SK-N-SH (cell line): ENCODE measurements at regions not wholly inside any gene's neighbourhood (a gene's known extent, or its start where the extent isn't known, plus 50 kb on each side); places are given as distances from the start of the nearest gene placed in this dataset.

Source experiments
- CTCF ChIA-PET: fragments of 300-600, 350-600 bp; formaldehyde crosslinking; extraction: SDS; loops from one replicate; lab custom pipeline; 2021; lab: Yijun Ruan, JAX
- POLR2A ChIA-PET: fragments of 350-600 bp; sonication (Branson Sonifier 250); formaldehyde crosslinking; extraction: SDS; loops from one replicate; lab custom pipeline; 2020; ENCODE audit warnings: antibody characterized with exemption, inconsistent platforms; lab: Yijun Ruan, JAX
- DNase-seq: peaks from one replicate; pipeline ENCODE4 v3.0.0; 2012
- H2AFZ ChIP-seq: fragments of 200-600 bp; sonication (generic); 2 replicates; pipeline ENCODE4 v1.8.1; 2016; ENCODE audit warnings: antibody characterized with exemption, mild to moderate bottlenecking, low read depth
- H3F3A ChIP-seq: fragments of 200-600 bp; sonication (generic); replicated peaks from 2 replicates; pipeline ENCODE3; 2016; ENCODE audit warnings: antibody characterized with exemption, mild to moderate bottlenecking; ENCODE audit not compliant: insufficient read depth
- H3K27ac ChIP-seq, 2 experiments: fragments of 200-500 bp in 1 of 2; fragments of 200-600 bp in 1 of 2; sonication (Bioruptor generic) in 1 of 2; sonication (generic), shearing (Covaris generic) in 1 of 2; 2 replicates each; pipeline versions ENCODE4 v1.5.1 to v1.6.1; 2014 to 2016; ENCODE audit warnings: low read depth in 2 of 2, inconsistent platforms in 1 of 2, low read length in 1 of 2, mild to moderate bottlenecking in 1 of 2, mixed read lengths in 1 of 2
- H3K27me3 ChIP-seq: fragments of 200-600 bp; sonication (generic), shearing (Covaris generic); 2 replicates; pipeline ENCODE4 v1.6.1; 2016; ENCODE audit warnings: mixed run types; ENCODE audit not compliant: insufficient read depth
- H3K36me3 ChIP-seq, 2 experiments: fragments of 200-500 bp in 1 of 2; fragments of 200-600 bp in 1 of 2; sonication (Bioruptor generic) in 1 of 2; sonication (generic) in 1 of 2; replicated peaks in 1 of 2; 2 replicates each; pipeline versions ENCODE3 to v1.5.1; 2014 to 2016; ENCODE audit warnings: low read length in 1 of 2, mild to moderate bottlenecking in 1 of 2; ENCODE audit not compliant: insufficient read depth in 2 of 2, control insufficient read depth in 1 of 2
- H3K4me1 ChIP-seq, 2 experiments: fragments of 200-500 bp in 1 of 2; fragments of 200-600 bp in 1 of 2; sonication (Bioruptor generic) in 1 of 2; sonication (generic), shearing (Covaris generic) in 1 of 2; 2 replicates each; pipeline versions ENCODE4 v1.5.1 to v1.6.1; 2014 to 2016; ENCODE audit warnings: low read depth in 1 of 2, low read length in 1 of 2, mixed run types in 1 of 2; ENCODE audit not compliant: insufficient read depth in 2 of 2, control insufficient read depth in 1 of 2
- H3K4me2 ChIP-seq: fragments of 200-600 bp; sonication (generic), shearing (Covaris generic); 2 replicates; pipeline ENCODE4 v1.6.1; 2017; ENCODE audit warnings: mixed run types
- H3K4me3 ChIP-seq, 2 experiments: fragments of 200-500 bp in 1 of 2; fragments of 200-600 bp in 1 of 2; sonication (Bioruptor generic) in 1 of 2; sonication (generic), shearing (Covaris generic) in 1 of 2; 2 replicates each; pipeline versions ENCODE4 v1.5.1 to v1.8.1; 2014 to 2016; ENCODE audit warnings: low read depth in 2 of 2, inconsistent platforms in 1 of 2, low read length in 1 of 2, mild to moderate bottlenecking in 1 of 2, mixed read lengths in 1 of 2, moderate library complexity in 1 of 2
- H3K79me2 ChIP-seq: fragments of 200-600 bp; sonication (generic); 2 replicates; pipeline ENCODE4 v1.8.1; 2017; ENCODE audit warnings: mild to moderate bottlenecking; ENCODE audit not compliant: insufficient read depth
- H3K9ac ChIP-seq: fragments of 200-600 bp; sonication (generic); 2 replicates; pipeline ENCODE4 v1.6.1; 2017; ENCODE audit warnings: mixed run types
- H3K9me2 ChIP-seq: fragments of 200-600 bp; sonication (generic); 2 replicates; pipeline ENCODE4 v1.6.1; 2017; ENCODE audit warnings: mixed run types
- H3K9me3 ChIP-seq: fragments of 200-600 bp; sonication (generic); 2 replicates; pipeline ENCODE4 v1.6.1; 2017; ENCODE audit warnings: mixed run types, mild to moderate bottlenecking, moderate library complexity
- H4K20me1 ChIP-seq: fragments of 200-600 bp; sonication (generic); 2 replicates; pipeline ENCODE4 v1.6.1; 2017; ENCODE audit warnings: mild to moderate bottlenecking, mixed run types; ENCODE audit not compliant: insufficient read depth
- FOSL2 ChIP-seq: IDR thresholded peaks from 2 replicates; pipeline ENCODE4 v1.4.0; 2012; ENCODE audit warnings: low read depth, mild to moderate bottlenecking, moderate library complexity, borderline replicate concordance
- GATA2 ChIP-seq: sonication (generic); formaldehyde crosslinking; IDR thresholded peaks from 2 replicates; pipeline ENCODE4 v1.5.0; 2020; ENCODE audit warnings: mild to moderate bottlenecking, missing genetic modification reagents
- MXI1 ChIP-seq: IDR thresholded peaks from 2 replicates; pipeline ENCODE4 v1.6.1; 2012; ENCODE audit warnings: mild to moderate bottlenecking, low read depth, low read length, improper control_type of control experiment
- POLR2AphosphoS5 ChIP-seq: IDR thresholded peaks from 2 replicates; pipeline ENCODE4 v1.6.1; 2012; ENCODE audit warnings: low read depth, low read length
- RAD21 ChIP-seq: IDR thresholded peaks from 2 replicates; pipeline ENCODE4 v1.6.1; 2012; ENCODE audit warnings: mild to moderate bottlenecking, low read length
- RCOR1 ChIP-seq: fragments of 150-350 bp; IDR thresholded peaks from 2 replicates; pipeline ENCODE4 v1.6.1; 2017; ENCODE audit warnings: antibody characterized with exemption, low read length
- RFX5 ChIP-seq: IDR thresholded peaks from 2 replicates; pipeline ENCODE4 v1.6.1; 2012; ENCODE audit warnings: mild to moderate bottlenecking, improper control_type of control experiment, low read length
- TAF1 ChIP-seq: IDR thresholded peaks from 2 replicates; pipeline ENCODE4 v1.6.1; 2012; ENCODE audit warnings: low read depth, mild to moderate bottlenecking, low read length, moderate library complexity, borderline replicate concordance
- WGBS: methylation state at CpG from one replicate; pipeline ENCODE4 v1.1.6; 2017; ENCODE audit warnings: low lambda C conversion rate; 5-methylcytosine and 5-hydroxymethylcytosine counted together
- TF ChIP-seq, protein P1 (sequence below): IDR thresholded peaks from 2 replicates; pipeline ENCODE4 v1.4.0; 2012; ENCODE audit warnings: low read depth, borderline replicate concordance
- TF ChIP-seq, protein P2 (sequence below): IDR thresholded peaks from 2 replicates; pipeline ENCODE4 v1.6.1; 2012; ENCODE audit warnings: mild to moderate bottlenecking, low read depth, low read length, moderate library complexity
- TF ChIP-seq, protein P3 (sequence below): fragments of 150-350 bp; IDR thresholded peaks from 2 replicates; pipeline ENCODE4 v1.6.1; 2017; ENCODE audit warnings: antibody characterized with exemption, low read length, low read depth, borderline replicate concordance
- TF ChIP-seq, protein P4 (sequence below): IDR thresholded peaks from 2 replicates; pipeline ENCODE4 v1.4.0; 2012; ENCODE audit warnings: low read depth

DNA sequence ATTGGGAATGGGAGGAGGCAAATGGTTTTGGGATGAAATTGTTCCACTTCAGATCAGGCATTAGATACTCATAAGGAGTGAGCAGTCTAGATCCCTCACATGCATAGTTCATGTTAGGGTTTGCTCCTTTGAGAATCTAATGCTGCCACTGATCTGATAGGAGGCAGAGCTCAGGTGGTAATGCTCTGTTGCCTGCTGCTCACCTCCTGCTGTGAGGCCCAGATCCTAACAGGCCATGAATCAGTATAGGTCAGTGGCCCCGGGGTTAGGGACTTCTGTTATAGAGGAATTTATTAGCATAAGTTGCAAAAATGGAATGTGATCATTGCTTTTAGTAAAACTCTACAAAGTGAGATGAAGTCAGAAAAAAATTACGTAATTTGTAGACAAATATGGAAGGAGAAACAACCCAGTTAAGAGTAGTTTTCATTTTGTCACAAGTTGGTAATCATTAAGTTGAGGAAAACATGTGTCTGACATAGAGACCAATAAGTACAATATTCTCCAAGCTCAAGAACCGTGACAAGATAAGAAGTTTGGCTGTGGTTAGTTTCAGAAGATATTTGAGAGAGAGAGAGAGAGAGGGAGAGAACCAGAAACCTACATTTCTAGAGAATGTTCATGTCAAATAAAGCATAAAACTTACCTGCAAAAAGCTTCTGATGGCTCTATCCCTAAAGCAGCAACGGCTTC, 689.7 kb upstream of the PRMT6 start:
- H3K4me2 ChIP-seq: no peak overlapping the region
- no peak for DNase-seq
- no peaks in the 10 kb centered on the region for H3K79me2 ChIP-seq
- WGBS: 13% methylated on average over 4 of the region's 4 CpGs
- CTCF ChIA-PET: no interaction called here
- H3K9ac ChIP-seq: no peak overlapping the region
- TF ChIP-seq RFX5 (no peak), RCOR1 (no peak), GATA2 (CRISPR knock-in tag) (no peak), POLR2AphosphoS5 (no peak), FOSL2 (no peak), RAD21 (no peak), TAF1 (no peak), MXI1 (no peak)
- TF ChIP-seq, protein P1, sequence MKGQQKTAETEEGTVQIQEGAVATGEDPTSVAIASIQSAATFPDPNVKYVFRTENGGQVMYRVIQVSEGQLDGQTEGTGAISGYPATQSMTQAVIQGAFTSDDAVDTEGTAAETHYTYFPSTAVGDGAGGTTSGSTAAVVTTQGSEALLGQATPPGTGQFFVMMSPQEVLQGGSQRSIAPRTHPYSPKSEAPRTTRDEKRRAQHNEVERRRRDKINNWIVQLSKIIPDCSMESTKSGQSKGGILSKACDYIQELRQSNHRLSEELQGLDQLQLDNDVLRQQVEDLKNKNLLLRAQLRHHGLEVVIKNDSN: no peak
- TF ChIP-seq, protein P2, sequence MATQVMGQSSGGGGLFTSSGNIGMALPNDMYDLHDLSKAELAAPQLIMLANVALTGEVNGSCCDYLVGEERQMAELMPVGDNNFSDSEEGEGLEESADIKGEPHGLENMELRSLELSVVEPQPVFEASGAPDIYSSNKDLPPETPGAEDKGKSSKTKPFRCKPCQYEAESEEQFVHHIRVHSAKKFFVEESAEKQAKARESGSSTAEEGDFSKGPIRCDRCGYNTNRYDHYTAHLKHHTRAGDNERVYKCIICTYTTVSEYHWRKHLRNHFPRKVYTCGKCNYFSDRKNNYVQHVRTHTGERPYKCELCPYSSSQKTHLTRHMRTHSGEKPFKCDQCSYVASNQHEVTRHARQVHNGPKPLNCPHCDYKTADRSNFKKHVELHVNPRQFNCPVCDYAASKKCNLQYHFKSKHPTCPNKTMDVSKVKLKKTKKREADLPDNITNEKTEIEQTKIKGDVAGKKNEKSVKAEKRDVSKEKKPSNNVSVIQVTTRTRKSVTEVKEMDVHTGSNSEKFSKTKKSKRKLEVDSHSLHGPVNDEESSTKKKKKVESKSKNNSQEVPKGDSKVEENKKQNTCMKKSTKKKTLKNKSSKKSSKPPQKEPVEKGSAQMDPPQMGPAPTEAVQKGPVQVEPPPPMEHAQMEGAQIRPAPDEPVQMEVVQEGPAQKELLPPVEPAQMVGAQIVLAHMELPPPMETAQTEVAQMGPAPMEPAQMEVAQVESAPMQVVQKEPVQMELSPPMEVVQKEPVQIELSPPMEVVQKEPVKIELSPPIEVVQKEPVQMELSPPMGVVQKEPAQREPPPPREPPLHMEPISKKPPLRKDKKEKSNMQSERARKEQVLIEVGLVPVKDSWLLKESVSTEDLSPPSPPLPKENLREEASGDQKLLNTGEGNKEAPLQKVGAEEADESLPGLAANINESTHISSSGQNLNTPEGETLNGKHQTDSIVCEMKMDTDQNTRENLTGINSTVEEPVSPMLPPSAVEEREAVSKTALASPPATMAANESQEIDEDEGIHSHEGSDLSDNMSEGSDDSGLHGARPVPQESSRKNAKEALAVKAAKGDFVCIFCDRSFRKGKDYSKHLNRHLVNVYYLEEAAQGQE: no peak
- TF ChIP-seq, protein P3, sequence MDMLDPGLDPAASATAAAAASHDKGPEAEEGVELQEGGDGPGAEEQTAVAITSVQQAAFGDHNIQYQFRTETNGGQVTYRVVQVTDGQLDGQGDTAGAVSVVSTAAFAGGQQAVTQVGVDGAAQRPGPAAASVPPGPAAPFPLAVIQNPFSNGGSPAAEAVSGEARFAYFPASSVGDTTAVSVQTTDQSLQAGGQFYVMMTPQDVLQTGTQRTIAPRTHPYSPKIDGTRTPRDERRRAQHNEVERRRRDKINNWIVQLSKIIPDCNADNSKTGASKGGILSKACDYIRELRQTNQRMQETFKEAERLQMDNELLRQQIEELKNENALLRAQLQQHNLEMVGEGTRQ: no peak
- TF ChIP-seq, protein P4, sequence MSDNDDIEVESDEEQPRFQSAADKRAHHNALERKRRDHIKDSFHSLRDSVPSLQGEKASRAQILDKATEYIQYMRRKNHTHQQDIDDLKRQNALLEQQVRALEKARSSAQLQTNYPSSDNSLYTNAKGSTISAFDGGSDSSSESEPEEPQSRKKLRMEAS: no peak
- H3F3A ChIP-seq: no peaks in the 10 kb centered on the region
- H4K20me1 ChIP-seq: no peaks in the 10 kb centered on the region
- H3K4me3 ChIP-seq: no peak overlapping the region
- POLR2A ChIA-PET: no interaction called here
- no peaks in the 10 kb centered on the region for H3K9me2 ChIP-seq
- no peaks in the 10 kb centered on the region for H3K4me1 ChIP-seq
- H3K36me3 ChIP-seq: no peaks in the 10 kb centered on the region
- H3K9me3 ChIP-seq: no peaks in the 10 kb centered on the region
- H3K27ac ChIP-seq: no peak overlapping the region
- no peak overlapping the region for H2AFZ ChIP-seq
- no peaks in the 10 kb centered on the region for H3K27me3 ChIP-seq
